ENCODE measurements at regions not wholly inside any gene's neighbourhood (a gene's known extent, or its start where the extent isn't known, plus 50 kb on each side); places are given as distances from the start of the nearest gene placed in this dataset.

GRCh38 chr6:122066200-122066599 lies 333.3 kb upstream of the HSF2 start:
- H3K9ac ChIP-seq: no peak overlapping the region
- no peaks in the 10 kb centered on the region for H3K36me3 ChIP-seq (ENCODE audit: control insufficient read depth, insufficient read depth, low read length)
- no peak for TF ChIP-seq CTCF (IDR thresholded peaks at IDR 0.05)

GRCh38 chr6:122068291-122068769 lies 331.1 kb upstream of the HSF2 start:
- no peaks in the 10 kb centered on the region for H3K36me3 ChIP-seq (ENCODE audit: control insufficient read depth, insufficient read depth, low read length)
- peak overlapping the region; percentile 25 for H2AFZ ChIP-seq
- no peaks in the 10 kb centered on the region for H3K9me3 ChIP-seq (ENCODE audit: control insufficient read depth, low read length)
- no peaks in the 10 kb centered on the region for H3K4me1 ChIP-seq
- no peak overlapping the region for H3K4me3 ChIP-seq (ENCODE audit: low read depth, low read length)
- H3K79me2 ChIP-seq: no peaks in the 10 kb centered on the region
- H3K4me2 ChIP-seq (ENCODE audit: low read length): no peak overlapping the region
- no peak for TF ChIP-seq CTCF (IDR thresholded peaks at IDR 0.05)
- no peak overlapping the region for H3K27ac ChIP-seq
- no peaks in the 10 kb centered on the region for H3K27me3 ChIP-seq (ENCODE audit: control insufficient read depth, insufficient read depth, low read length)
- no peak overlapping the region for H3K9ac ChIP-seq

More at GRCh38 chr6:122066200-122066599, 333.3 kb upstream of the HSF2 start:
- Histone ChIP-seq H3K4me1 (no peaks in the 10 kb centered on the region), H3K4me3 (ENCODE audit: low read depth, low read length) (no peak overlapping the region), H3K9me3 (ENCODE audit: control insufficient read depth, low read length) (no peaks in the 10 kb centered on the region), H3K27ac (no peak overlapping the region), H2AFZ (no peak overlapping the region), H3K4me2 (ENCODE audit: low read length) (no peak overlapping the region), H3K79me2 (no peaks in the 10 kb centered on the region), H3K27me3 (ENCODE audit: control insufficient read depth, insufficient read depth, low read length) (no peaks in the 10 kb centered on the region)

- Histone ChIP-seq H3K27me3 (ENCODE audit: control insufficient read depth, insufficient read depth, low read length) (no peaks in the 10 kb centered on the region), H3K9me3 (ENCODE audit: control insufficient read depth, low read length) (no peaks in the 10 kb centered on the region), H3K9ac (no peak overlapping the region), H3K27ac (no peak overlapping the region), H3K4me1 (no peaks in the 10 kb centered on the region), H3K36me3 (ENCODE audit: control insufficient read depth, insufficient read depth, low read length) (no peaks in the 10 kb centered on the region), H3K4me3 (ENCODE audit: low read depth, low read length) (no peak overlapping the region), H3K79me2 (no peaks in the 10 kb centered on the region), H2AFZ (no peak overlapping the region), H3K4me2 (ENCODE audit: low read length) (no peak overlapping the region)
- TF ChIP-seq CTCF (IDR thresholded peaks at IDR 0.05): no peak
Observed at GRCh38 chr6:122069932-122070331, 329.5 kb upstream of the HSF2 start.

GRCh38 chr6:122072014-122072647 lies 327.3 kb upstream of the HSF2 start:
- Histone ChIP-seq H3K36me3 (ENCODE audit: control insufficient read depth, insufficient read depth, low read length) (no peaks in the 10 kb centered on the region), H3K4me1 (no peaks in the 10 kb centered on the region), H3K4me2 (ENCODE audit: low read length) (no peak overlapping the region), H3K79me2 (no peaks in the 10 kb centered on the region), H3K27me3 (ENCODE audit: control insufficient read depth, insufficient read depth, low read length) (no peaks in the 10 kb centered on the region), H3K4me3 (ENCODE audit: low read depth, low read length) (no peak overlapping the region), H3K9me3 (ENCODE audit: control insufficient read depth, low read length) (no peaks in the 10 kb centered on the region), H3K9ac (no peak overlapping the region), H2AFZ (no peak overlapping the region), H3K27ac (no peak overlapping the region)
- TF ChIP-seq CTCF (IDR thresholded peaks at IDR 0.05): no peak

Measured in parathyroid adenoma (tissue), 2 donors.